Occipital lobe (tissue), 1 donor: ENCODE measurements at regions not wholly inside any gene's neighbourhood (a gene's known extent, or its start where the extent isn't known, plus 50 kb on each side); places are given as distances from the start of the nearest gene placed in this dataset.
"Not testable (repeated sequence)": the region's sequence is repeated elsewhere in the genome, so short reads cannot be mapped to it uniquely, and the experiment has no call there.

Experiments used
- DNase-seq: peaks from one replicate; lab custom pipeline; 2025; lab: John Stamatoyannopoulos, UW

DNA sequence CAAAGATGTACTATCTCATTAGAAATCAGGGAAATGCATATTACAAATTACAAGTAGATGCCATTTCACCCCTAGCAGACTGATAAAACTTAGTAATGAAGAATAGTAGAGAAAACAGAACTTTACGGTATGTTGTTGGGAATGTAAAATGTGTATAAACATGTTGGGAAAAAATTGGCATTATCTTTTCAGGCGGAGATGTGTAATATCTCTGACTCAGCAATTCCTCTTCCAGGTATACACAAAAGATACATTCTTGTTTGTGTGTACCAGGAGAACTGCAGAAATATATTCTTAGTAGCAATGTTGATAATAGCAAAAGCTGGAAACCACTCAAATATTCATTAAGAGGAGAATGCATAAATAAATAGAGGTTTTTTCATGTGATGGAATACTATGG is 204.5 kb downstream of the LPIN1 start:
- DNase-seq = no peak

DNA sequence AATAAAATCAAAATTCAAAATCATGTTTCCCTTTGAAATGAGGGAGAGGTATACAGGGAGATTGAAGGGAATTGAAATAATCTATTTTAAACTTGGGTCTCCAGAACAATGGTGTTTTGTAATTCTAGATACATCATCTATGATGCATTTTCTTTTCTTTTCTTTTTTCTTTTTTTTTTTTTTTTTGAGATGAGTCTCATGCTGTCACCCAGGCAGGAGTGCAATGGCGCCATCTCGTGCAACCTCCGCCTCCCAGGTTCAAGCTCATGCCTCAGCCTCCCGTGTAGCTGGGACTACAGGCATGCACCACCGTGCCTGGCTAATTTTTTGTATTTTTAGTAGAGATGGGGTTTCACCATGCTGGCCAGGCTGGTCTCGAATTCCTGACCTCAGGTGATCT is 205.1 kb downstream of the LPIN1 start:
- DNase-seq = not testable (repeated sequence)

DNA sequence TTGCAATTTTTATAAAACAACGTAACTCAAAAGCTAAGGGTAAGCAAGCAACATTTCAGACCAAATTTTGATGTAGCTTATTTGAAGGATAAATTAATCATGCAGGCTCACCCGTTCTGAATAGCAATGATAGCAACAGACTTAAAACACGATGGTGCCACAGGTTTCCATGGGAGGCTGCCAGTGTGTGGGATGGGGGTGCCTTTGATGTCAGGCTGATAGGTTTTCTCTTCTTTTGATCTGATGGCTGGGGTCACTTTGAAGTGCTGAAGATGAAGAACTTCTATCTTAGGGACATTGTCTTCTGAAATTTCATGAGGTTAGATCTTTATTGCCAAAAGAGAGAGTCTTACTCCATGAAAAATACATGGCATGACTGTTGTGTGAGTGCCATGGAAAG is 206.8 kb downstream of the LPIN1 start:
- no peak for DNase-seq

DNA sequence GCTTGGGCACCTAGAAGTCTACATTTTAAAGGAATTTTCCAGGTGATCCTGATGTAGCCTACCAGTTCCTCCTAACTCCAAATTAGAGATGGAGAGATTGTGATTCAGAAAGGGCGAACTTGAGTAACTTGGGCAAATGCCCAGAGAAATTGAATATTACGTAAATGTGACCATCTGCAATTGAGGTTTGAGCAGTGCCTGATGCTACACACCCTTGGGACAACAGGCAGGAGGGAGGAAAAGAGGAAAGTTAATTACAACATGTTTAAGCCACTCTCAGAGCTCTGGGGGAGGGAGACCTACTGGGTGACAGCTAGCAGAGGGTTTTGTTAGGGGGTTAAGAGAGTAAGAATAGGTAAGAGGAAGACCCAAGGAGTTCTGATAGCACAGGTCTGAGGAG is 208.9 kb downstream of the LPIN1 start:
- no peak for DNase-seq

DNA sequence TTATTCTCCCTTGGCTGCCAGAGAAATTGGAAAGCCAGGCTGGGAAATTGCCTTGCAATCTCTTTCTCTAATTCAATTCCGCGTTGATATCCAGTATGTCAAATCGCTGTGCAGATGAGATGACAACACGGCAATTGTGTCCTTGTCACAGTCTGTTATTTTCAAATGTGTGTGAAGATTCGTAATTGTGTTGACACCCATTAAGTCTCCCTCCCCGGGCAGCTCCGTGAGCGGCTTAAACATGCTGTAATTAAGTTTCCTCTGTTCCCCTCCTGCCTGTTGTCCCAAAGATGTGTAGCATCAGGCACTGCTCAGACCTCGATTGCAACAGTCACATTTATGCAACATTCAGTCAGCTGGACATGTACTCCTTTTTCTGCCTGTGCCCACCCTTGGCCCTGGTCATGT is 209.5 kb downstream of the LPIN1 start:
- no peak for DNase-seq

DNA sequence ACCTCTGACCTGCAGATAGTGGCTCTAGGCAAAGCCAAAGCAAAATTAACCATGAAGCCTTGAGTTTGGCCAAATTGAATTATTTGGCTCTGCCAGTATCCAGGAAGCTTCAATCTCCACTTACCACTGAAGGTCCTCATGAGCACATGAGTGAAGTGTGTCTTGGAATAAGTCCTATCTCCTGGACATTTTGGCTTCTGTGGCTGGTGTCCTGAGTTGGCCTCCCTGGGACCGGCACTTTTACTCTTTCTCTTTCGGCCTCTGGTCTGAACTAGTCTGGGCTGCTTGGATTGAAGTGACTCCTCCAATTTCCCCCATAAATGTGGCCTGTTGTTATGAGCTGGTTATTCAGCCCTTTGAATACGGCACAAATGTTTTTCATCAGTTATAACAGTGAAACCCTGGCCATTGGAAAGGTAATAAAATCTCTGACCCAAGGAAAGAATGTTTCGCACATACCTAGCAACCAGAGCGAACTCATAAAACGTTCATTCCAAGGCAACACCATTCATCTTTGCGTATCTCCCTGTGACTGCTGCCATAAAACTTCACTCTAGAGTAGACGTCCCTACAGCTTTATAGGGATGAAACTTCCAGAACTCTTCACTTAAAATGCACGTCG is 216.4 kb downstream of the LPIN1 start:
- DNase-seq = no peak

DNA sequence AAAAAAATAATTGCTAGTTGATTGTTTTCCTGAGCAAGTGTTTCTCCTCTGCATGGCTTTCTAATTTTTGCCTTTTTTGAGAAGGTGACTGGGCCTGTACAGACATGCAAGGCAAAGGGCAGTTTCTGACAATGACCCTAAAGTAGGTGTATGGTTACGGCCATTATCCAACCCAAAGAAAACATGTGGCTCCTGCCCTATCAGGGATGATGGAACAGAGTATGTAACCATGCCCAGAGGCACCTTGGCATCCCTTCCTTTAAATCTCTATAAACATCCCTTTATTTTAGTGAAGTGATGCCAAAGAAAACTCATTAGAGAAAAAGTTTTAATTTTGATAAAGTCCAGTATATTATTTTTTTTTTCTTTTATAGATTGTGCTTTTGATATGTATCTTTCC is 217.5 kb downstream of the LPIN1 start:
- no peak for DNase-seq

DNA sequence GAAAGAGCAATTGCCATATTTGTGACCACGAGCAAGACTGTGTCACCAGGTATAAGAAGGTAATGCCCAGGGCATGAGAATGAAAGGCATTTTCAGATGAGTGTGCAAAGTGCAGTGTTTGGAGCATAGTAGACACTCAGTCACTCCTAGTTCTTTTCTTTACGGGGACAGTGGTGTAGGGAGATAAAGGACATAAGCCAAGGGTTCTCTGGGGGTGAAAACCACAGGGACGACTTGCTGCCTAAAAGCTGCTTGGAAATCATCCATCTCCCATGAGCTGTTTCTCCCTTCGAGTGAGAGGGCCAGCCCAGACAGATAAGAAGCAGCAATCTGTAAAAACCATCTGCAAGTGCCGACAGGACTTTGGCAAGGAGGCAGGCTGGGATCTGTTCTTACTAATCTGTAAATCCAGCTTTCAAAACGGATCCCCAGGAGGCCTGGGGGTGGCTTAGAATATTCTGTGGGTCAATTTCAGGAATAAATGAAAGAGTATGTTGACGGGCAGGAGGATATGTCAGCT is 221.6 kb downstream of the LPIN1 start:
- no peak for DNase-seq

DNA sequence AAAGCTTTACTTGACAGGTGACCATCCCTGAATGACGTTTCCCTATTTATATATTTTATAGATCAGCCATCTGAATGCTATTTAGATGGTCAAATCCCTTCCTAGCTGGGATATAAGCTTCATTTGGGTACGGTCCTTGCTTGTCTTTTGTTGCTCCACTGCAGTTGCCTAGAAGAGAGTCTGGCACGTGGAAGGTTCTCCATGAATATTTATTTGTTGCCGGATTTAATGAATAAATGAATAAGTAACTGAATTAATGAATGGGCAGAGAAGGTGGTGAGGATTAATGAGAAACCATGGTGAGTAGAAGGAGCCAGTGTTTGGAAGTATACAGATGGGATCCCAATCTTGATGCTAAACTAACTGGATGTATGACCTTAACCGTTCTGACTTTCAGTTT is 222.1 kb downstream of the LPIN1 start:
- DNase-seq = no peak

DNA sequence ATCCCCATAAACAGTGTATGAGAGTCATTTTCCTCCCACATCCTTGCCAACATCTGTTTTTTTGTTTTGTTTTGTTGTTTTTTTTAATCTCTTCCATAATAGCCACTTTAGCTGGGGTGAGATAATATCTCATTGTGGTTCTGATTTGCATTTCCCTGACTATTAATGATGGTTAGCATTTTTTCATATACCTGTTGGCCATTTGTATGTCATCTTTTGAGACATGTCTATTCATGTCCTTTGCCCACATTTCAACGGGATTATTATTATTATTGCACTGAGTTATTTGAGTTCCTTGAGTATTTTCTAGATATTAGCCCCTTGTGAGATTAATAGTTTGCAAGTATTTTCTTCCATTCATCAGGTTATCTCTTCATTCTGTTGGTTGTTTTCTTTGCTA is 223.3 kb downstream of the LPIN1 start:
- DNase-seq = no peak

DNA sequence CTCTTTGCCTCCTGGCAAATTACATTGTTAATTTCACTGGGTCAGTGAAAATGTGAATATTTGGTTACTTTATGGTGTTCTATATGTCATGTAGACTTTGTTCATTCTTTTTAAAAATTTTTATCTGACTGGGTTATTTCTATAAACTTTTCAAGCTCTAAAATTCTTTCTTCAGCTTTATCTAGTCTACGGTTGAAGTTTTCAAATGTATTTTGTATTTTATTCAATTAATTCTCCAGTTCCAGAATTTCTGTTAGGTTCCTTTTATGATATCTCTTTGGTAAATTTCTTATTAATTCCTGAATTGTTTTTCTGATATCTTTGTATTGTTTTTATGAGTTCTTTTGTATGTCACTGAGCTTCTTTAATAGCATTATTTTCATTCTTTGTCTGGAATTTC is 228.1 kb downstream of the LPIN1 start:
- DNase-seq = no peak

DNA sequence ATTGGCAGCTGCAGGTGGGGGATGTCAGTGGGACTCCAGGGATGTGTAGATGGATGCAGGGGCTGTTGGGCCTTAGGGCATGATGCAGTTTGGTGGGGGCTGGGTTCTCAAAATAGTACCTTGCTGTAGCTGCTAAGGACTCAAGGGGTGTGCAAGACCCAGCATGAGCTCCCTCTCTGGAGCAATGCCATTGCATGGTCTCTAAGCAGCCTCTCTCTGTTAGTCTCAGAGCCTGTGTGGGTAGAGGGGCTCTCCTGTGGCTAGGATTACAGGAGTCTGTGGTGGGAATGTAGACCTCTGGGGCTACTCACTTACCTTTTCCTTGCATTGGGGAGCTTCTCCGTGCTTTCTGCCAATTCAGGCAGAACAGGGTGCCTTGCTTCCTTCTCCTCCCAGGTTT is 228.9 kb downstream of the LPIN1 start:
- DNase-seq = no peak

DNA sequence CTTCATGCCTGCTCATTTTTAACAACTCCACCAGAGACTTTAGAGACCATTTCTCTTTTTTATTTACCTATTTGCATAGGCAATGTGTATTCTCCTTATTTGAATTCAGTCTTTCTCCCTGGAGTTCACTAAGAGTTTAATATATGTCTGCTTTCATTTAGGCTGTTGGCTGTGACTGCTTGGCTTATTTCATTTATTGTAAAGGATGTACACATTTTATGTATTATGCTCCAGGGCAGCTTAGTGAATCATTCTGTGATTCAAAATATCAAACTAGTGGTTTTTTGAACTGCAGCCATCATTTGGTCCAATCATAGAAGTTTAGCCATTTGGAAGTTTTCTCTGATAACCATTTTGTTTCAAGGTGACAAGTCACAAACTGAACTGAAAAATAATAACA is 229.6 kb downstream of the LPIN1 start:
- DNase-seq = no peak

DNA sequence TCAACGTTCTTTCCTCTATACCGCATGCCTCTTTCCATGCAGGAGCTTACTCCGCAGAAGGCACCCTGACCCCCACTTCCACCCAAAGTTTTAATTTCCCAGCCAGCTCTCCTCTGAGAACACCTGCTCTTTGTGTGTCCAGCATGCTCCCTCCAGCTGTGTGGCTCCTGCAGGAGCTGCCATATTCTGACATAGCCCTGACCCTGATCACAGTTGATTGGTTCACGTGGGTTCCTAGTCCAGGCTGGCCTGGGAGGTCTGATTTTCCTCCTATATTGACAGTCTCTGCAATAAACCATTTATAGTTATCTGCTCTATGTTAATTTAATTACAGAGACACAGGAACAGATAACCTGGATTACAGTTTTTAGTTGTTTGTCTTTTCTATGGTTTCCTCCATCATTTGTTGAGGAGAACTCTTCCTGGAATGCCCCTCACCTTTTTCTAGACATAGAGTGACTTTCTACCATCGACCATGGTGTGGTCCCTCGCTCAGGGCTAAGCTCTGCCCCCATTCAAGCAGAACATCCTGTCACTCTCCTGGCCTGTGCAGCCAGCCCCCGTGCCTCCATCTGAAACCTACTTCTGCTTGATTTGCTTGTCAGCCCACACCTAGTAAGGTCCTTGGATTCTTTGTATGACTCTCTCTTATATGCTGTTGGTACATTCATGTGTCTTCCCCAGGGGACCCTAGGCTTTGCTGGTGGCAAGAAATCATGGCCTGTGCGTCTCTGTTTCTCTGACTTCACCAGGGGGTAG is 231.5 kb downstream of the LPIN1 start:
- no peak for DNase-seq

DNA sequence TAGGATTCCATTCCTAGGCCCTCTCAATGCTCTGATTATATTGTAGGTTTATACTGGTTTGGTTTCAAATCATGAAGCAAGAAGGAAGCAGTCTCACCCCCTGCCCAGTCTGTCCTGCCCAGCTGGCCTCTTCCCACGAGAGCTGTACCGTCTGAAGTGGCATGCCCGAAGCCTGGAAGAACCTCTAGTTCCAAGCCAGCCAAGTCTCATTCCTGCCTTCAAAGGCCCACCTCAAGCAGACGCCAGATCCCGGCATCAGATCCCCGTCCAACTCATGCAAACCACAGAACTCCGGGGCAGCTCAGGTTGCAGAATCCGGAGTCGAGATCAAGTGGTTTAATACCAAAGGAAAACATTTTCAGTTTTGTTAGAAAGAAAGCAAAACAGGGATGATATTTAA is 234.4 kb downstream of the LPIN1 start:
- DNase-seq = no peak

DNA sequence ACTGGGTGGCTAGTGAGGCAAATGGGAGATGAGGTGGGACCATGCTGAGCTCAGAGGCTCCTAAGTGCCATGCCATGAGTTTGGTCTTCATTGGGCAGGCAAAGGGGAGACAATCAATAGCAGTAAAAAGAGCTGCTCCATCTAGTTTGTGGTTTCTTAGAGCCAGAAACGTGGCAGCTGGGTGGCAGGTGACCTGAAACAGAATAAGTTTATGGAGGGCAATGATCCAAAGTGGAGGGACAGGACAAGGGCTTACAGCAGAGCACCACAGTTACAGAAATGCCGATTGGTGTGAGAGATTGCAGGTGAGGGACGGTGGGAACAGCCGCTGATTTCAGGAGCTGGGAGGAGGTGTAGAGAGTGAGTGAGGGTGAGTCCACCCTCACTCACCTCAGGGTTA is 237.0 kb downstream of the LPIN1 start:
- DNase-seq = no peak

DNA sequence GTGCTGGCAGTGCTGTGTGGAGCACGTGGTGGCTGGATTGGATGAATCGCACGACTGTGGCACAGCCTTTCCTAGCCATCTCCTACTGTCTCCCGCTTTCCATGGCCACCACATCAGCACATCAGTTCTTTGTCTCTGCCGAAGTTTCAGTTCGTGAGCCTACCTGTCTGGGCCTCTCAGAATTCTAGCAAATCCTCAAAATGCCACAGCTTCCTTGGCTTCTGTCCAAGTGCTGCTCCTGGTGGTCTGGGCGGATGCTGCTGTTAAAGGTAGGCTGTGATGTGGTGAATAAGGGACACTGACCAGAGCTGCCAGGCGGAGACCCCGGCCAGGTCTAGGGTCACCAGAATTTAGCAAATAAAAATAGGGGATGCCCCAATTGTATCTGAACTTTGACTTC is 237.4 kb downstream of the LPIN1 start:
- no peak for DNase-seq

DNA sequence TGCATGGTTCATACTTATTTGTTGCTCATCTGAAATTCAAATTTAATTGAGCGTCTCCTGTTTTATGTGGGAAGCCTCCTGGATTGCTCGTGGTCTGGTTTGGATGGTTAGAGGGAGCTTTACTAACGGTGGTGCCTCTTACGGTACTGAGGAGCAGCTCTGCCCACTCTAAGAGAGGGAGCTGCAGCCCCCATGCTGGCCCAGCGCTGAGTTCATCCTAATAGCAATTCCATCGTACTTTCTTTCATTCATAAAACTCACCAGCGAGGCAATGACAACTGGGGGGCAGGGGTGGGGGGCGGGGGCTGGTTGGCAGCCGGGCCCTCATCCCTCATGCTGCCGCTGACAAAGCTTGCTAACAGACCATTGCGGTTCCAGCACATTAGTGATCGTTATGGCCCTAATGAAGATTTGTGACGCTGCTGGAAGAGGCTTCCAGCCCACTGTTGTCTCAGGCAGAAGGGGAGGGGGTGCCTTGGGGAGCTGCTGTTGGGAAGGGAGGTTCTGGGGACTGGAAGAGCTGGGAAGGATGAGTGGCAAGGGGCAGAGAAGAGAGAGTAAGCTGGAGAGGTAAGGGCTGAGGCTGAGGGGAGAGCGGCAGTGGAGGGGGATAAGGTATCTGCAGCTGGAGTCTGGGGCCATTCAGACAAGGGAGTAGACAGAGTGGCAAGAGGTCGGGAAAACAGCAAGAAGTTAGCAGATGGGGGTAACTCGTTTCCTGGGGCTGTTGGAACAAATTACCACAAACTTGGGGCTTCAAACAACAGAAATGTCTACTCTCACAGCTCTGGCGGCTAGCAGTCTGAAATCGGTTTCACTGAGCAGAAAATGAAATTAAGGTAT is 238.1 kb downstream of the LPIN1 start:
- no peak for DNase-seq

DNA sequence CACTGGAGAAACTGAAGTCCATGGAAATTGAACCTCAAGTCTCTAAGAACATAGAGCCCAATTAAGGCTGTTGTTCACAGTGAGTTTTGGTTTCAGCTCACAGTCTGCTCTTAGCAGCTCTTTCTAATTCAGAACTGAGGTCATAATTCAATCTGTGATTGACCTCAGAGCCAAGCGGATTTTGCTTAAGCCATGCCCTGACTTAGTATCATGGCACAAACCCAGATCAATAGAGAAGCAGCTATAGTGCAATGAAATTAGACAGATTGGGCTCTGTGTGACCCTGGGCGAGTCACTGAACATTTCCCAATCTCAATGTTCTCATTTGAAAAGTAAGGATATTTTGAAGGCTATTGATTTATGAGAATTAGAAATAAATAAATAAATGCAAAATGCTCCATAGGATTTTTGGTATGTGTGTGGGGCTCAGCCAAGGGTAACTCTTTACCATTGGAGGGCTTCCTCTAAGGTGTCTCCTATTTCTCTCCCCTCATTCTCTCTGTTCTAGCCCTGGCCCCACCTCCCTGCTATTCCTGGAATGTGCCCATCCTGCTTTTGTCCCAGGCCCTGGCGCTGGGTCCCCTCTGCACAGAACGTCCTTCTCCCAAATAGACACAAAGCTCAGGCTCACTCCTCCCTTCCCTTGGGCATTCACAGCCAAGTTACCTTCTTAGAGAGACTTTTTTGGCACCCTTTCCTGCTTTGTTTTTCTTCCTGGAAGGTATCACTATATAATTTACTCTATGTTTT is 239.6 kb downstream of the LPIN1 start:
- DNase-seq = no peak

DNA sequence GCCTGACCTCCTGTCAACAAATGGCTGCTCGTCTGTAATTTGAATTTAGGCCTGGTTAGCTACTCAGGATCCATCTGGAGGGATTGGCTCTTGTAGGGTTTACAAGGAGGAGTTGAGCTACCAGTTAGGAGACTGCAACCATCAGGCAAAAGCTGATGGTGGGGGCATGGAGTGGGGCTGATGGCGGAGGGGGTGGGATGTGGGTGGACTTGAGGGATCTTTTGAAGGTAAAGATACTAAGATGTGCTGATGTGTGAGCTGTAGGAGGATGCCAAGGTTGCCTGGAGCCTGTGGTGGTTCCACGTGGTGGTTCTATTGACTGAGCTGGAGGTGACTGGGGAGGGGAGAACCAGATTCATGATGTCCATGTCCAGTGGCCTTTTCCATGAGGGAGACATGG is 240.7 kb downstream of the LPIN1 start:
- no peak for DNase-seq

DNA sequence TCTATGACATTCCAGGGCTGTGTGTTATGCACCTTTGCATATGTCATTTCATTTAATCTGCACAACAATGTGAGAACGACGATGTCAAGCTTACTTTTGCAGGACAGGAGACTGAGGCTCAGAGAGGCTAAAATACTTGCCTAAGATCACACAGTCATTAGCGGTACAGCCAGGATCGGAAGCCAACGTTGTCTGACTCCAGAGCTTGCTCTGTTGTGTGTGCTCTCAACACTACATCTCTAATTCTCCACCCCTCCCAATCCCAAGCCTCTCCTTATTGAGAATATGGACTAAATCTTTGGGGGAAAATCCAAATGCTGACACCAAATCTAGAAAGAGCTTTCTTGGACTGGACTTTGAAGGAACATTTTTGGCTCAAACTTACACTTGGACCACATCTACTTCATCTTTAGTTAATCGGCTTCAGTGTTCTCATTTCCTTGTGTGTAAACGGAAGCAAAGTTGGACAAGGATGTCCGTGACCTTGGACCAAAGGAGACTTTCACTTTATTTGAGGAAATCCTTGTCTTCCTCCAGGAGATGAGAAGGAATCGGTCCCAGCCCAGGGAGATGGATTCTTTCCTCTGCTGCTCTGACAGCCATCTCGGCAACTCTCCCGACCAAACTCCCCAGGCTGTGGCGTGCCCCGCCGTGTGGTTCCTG is 242.4 kb downstream of the LPIN1 start:
- DNase-seq = no peak
